ENCODE measurements at regions not wholly inside any gene's neighbourhood (a gene's known extent, or its start where the extent isn't known, plus 50 kb on each side); places are given as distances from the start of the nearest gene placed in this dataset.

DNA sequence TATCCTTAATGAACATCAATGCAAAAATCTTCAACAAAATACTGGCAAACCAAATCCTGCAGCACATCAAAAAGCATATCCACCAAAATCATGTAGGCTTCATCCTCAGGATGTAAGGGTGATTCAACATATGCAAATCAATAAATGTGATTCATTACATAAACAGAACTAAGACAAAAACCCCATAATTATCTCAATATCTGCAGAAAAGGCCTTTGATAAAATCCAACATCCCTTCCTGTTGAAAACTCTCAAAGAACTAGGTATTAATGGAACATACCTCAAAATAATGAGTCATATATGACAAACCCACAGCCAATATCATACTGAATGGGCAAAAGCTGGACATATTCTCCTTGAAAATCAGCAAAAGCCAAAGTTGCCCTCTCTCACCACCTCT is 54.6 kb upstream of the DEPDC1 start:
- no peak for DNase-seq (ENCODE audit: low spot score in 2 of 2)
- no peak overlapping the region for H3K27ac ChIP-seq
- no peaks in the 10 kb centered on the region for H3K27me3 ChIP-seq
- intact Hi-C loops (cut with DNase I): no loop called here
- H3K9me3 ChIP-seq: peaks cover 0 to 9% of the 10 kb centered on the region in 2 donors
- H3K4me1 ChIP-seq: no peaks in the 10 kb centered on the region
- no peaks in the 10 kb centered on the region for H3K36me3 ChIP-seq
- H3K4me3 ChIP-seq: no peak overlapping the region
- TF ChIP-seq, protein P1, sequence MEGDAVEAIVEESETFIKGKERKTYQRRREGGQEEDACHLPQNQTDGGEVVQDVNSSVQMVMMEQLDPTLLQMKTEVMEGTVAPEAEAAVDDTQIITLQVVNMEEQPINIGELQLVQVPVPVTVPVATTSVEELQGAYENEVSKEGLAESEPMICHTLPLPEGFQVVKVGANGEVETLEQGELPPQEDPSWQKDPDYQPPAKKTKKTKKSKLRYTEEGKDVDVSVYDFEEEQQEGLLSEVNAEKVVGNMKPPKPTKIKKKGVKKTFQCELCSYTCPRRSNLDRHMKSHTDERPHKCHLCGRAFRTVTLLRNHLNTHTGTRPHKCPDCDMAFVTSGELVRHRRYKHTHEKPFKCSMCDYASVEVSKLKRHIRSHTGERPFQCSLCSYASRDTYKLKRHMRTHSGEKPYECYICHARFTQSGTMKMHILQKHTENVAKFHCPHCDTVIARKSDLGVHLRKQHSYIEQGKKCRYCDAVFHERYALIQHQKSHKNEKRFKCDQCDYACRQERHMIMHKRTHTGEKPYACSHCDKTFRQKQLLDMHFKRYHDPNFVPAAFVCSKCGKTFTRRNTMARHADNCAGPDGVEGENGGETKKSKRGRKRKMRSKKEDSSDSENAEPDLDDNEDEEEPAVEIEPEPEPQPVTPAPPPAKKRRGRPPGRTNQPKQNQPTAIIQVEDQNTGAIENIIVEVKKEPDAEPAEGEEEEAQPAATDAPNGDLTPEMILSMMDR (IDR thresholded peaks at IDR 0.05): no peak

DNA sequence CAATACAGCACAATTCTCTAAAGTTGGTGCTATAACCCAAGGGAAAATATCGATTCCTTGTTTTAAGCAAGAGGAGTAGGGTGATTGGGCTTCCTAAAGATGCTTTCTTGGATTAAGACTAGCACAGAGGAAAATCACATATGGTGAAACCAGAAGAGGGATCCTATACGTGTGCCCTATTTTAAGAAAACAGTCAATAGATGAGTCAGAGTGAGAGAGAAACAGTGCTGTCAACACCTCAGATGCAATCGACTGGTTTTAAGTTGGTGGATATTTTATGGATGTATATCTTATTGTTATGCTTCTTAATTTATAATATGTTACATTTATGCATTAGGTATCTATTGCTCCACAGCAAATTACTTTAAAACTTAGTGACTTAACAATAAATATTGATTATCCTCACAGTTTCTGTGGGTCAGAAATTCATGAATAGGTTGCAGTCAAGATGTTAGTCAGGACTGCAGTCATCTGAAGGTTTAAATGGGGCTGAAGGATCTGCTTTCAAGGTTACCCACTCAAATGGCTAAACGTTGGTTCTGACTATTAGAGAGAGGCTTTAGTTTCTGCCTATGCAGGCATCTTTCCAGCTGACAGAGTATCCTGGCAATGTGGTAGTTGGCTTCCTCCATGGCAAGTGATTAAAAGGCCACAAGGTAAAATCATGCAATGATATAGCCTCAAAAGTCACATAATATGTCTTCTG is 61.6 kb upstream of the DEPDC1 start:
- intact Hi-C loops (cut with DNase I): no loop called here
- Histone ChIP-seq H3K4me3 (no peak overlapping the region), H3K36me3 (no peaks in the 10 kb centered on the region), H3K9me3 (peaks cover 0 to 3% of the 10 kb centered on the region in 2 donors), H3K4me1 (no peaks in the 10 kb centered on the region), H3K27me3 (no peaks in the 10 kb centered on the region), H3K27ac (no peak overlapping the region)
- TF ChIP-seq, protein P1 (IDR thresholded peaks at IDR 0.05): no peak
- no peak for DNase-seq (ENCODE audit: low spot score in 2 of 2)

DNA sequence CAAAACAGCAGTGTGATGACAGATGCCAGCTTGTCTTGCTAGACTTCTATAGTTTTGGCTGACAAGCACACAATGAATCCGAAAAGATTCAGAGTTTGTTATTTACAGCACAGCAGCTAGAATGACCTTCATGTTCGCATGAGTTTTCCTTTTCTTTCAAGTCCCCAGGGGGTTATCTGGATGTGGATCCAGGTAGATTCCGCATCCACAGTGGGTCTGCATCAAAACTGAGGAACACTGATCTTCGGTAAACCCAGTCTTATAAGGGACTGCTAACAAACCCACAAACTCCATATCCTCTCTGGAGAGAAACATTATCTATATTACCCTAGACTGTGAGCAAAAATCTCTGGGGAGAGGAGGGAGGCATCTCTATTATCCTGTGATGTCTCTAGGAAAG is 69.0 kb upstream of the DEPDC1 start:
- DNase-seq (ENCODE audit: low spot score in 2 of 2): no peak
- intact Hi-C loops (cut with DNase I): no loop called here
- Histone ChIP-seq H3K4me3 (no peak overlapping the region), H3K27ac (no peak overlapping the region), H3K9me3 (no peaks in the 10 kb centered on the region), H3K36me3 (no peaks in the 10 kb centered on the region), H3K4me1 (no peaks in the 10 kb centered on the region), H3K27me3 (no peaks in the 10 kb centered on the region)
- TF ChIP-seq, protein P1 (IDR thresholded peaks at IDR 0.05): no peak

DNA sequence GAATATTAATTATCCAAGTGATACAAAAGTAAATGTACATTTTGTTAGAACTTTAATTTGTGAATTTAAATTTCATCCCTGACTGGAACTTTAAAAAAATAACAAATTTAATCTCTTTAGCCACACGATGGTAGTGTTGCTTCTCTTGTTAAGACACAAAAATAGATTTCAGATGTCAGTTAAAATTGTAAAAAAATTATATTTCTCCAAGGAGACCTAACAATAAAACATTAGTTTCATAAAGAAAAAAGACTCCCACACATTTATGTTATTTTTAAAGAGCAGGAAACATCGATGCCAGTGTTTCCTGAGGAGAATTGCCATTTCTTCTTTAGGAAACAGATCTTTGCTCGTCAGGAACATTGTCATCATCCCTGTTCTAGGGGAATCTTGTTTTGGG is 74.0 kb upstream of the DEPDC1 start:
- H3K36me3 ChIP-seq: no peaks in the 10 kb centered on the region
- H3K27ac ChIP-seq: no peak overlapping the region
- intact Hi-C loops (cut with DNase I): no loop called here
- H3K4me3 ChIP-seq: no peak overlapping the region
- DNase-seq (ENCODE audit: low spot score in 2 of 2): no peak
- no peaks in the 10 kb centered on the region for H3K9me3 ChIP-seq
- H3K4me1 ChIP-seq: peaks cover 0 to 2% of the 10 kb centered on the region in 2 donors
- H3K27me3 ChIP-seq: no peaks in the 10 kb centered on the region
- TF ChIP-seq, protein P1 (IDR thresholded peaks at IDR 0.05): peak in 1 of 3 experiments; percentile 16

DNA sequence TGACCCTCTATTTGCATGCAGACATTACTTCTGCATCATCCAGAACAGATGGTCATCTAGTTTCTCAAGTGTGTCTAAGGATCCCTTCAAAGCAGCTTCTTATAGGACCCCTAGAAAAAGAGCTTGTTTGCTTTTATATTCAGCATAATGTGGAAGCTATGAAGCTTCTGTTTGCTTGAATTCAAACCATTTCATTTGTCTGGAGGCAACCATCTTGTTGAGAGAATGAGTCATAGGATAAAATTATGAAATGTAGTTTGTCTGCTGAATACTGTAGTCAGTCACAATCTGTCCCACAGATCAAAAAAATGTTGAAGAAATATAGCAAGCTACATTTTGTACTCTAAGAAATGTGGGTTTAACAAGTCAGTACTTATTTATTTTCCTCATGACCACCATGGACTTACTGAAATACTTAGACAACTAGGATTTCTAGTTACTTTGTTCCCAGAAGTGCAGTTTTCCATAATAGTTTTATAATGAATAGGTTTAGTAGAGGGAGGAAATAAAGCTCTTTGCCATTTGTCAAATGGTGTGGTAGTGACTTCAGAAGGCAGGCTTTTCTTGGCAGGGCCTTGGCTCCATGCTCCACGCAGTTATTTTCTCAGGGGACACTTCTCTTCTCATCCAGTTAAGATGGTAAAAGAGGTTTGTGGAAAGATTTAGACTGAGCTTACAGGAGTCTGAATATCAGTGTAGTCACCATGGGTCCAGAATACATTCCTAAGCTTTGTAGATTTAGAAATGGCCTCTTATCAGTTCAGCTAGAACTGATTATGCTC is 74.8 kb upstream of the DEPDC1 start:
- no peaks in the 10 kb centered on the region for H3K27me3 ChIP-seq
- intact Hi-C loops (cut with DNase I): no loop called here
- H3K9me3 ChIP-seq: no peaks in the 10 kb centered on the region
- peak overlapping the region; percentile 42 to 55 for H3K27ac ChIP-seq
- H3K4me1 ChIP-seq: peaks cover 0 to 2% of the 10 kb centered on the region in 2 donors
- DNase-seq (ENCODE audit: low spot score in 2 of 2): no peak
- TF ChIP-seq, protein P1 (IDR thresholded peaks at IDR 0.05): no peak
- H3K4me3 ChIP-seq: no peak overlapping the region
- no peaks in the 10 kb centered on the region for H3K36me3 ChIP-seq

All from ascending aorta (tissue), 2 donors.